Activated naive CD4-positive, alpha-beta T cell treated with anti-CD3 and anti-CD28 coated beads, Interleukin-2, amount 50 U/mL, for 72 hours (primary cell): ENCODE measurements at regions not wholly inside any gene's neighbourhood (a gene's known extent, or its start where the extent isn't known, plus 50 kb on each side); places are given as distances from the start of the nearest gene placed in this dataset.
A peak's percentile ranks its signal among the peaks of the same experiment; 100 is the strongest.

ENCODE experiments used
- ATAC-seq, 2 donors: fragments of 150-1000 bp; cut with Tn5 transposase; 2 replicates each; pipeline ENCODE4 v1.10.0; 2021; ENCODE audit warnings: mild to moderate bottlenecking in 2 of 2, moderate library complexity in 2 of 2
- DNase-seq, 2 donors: peaks; one replicate each; pipeline ENCODE4 v3.0.0; 2021 to 2022; ENCODE audit warnings: low spot score in 2 of 2
- H3K27ac Mint-ChIP-seq, 2 donors: one replicate each; pipeline ENCODE4 v1.8.0; 2022; ENCODE audit warnings: mild to moderate bottlenecking in 2 of 2, mixed read lengths in 2 of 2
- H3K36me3 Mint-ChIP-seq, 2 donors: one replicate each; pipeline ENCODE4 v1.8.0; 2022; ENCODE audit warnings: mixed read lengths in 2 of 2
- H3K9me3 Mint-ChIP-seq, 2 donors: one replicate each; pipeline ENCODE4 v1.8.0; 2022; ENCODE audit warnings: mixed read lengths in 2 of 2

- Mint-ChIP-seq H3K36me3 (no peaks in the 10 kb centered on the region), H3K9me3 (no peaks in the 10 kb centered on the region)
- ATAC-seq, result no peak
These were observed 322.4 kb downstream of the PTEN start for GRCh38 chr10:88185830-88186229.

GRCh38 chr10:88186335-88186734 lies 322.9 kb downstream of the PTEN start:
- no peak for DNase-seq
- Mint-ChIP-seq H3K9me3 (no peaks in the 10 kb centered on the region), H3K36me3 (no peaks in the 10 kb centered on the region), H3K27ac (no peak overlapping the region)
- no peak for ATAC-seq

More at GRCh38 chr10:88185830-88186229, 322.4 kb downstream of the PTEN start:
- H3K27ac Mint-ChIP-seq, result no peak overlapping the region
- no peak for DNase-seq

- ATAC-seq (no peak), DNase-seq (no peak)
- Mint-ChIP-seq H3K27ac (no peak overlapping the region), H3K36me3 (no peaks in the 10 kb centered on the region), H3K9me3 (no peaks in the 10 kb centered on the region)
These were observed 324.0 kb downstream of the PTEN start for GRCh38 chr10:88187472-88187871.

GRCh38 chr10:88190123-88190522 lies 326.7 kb downstream of the PTEN start:
- ATAC-seq, result no peak
- no peak overlapping the region for H3K27ac Mint-ChIP-seq
- peaks cover 0 to 5% of the 10 kb centered on the region in 2 donors for H3K9me3 Mint-ChIP-seq
- no peak for DNase-seq
- H3K36me3 Mint-ChIP-seq, result no peaks in the 10 kb centered on the region

GRCh38 chr10:88190540-88191235 lies 327.3 kb downstream of the PTEN start:
- no peak overlapping the region for H3K27ac Mint-ChIP-seq
- DNase-seq, result no peak
- no peak for ATAC-seq
- H3K36me3 Mint-ChIP-seq, result no peaks in the 10 kb centered on the region
- peaks cover 0 to 5% of the 10 kb centered on the region in 2 donors for H3K9me3 Mint-ChIP-seq

GRCh38 chr10:88193018-88193417 lies 329.6 kb downstream of the PTEN start:
- H3K36me3 Mint-ChIP-seq, result peaks cover 0 to 7% of the 10 kb centered on the region in 2 donors
- ATAC-seq (no peak), DNase-seq (no peak)
- H3K27ac Mint-ChIP-seq, result no peak overlapping the region
- H3K9me3 Mint-ChIP-seq, result peaks cover 0 to 16% of the 10 kb centered on the region in 2 donors

GRCh38 chr10:88194041-88194887 lies 330.8 kb downstream of the PTEN start:
- H3K27ac Mint-ChIP-seq, result no peak overlapping the region
- H3K36me3 Mint-ChIP-seq, result peaks cover 0 to 7% of the 10 kb centered on the region in 2 donors
- peak; percentile 89 to 92 for ATAC-seq
- peak in 1 of 2 donors; percentile 2 for DNase-seq
- peaks cover 0 to 16% of the 10 kb centered on the region in 2 donors for H3K9me3 Mint-ChIP-seq

- Mint-ChIP-seq H3K27ac (no peak overlapping the region), H3K36me3 (peaks cover 0 to 7% of the 10 kb centered on the region in 2 donors)
- DNase-seq, result no peak
These were observed 331.5 kb downstream of the PTEN start for GRCh38 chr10:88194961-88195367.

GRCh38 chr10:88195841-88196240 lies 332.4 kb downstream of the PTEN start:
- no peak overlapping the region for H3K27ac Mint-ChIP-seq
- H3K36me3 Mint-ChIP-seq, result peaks cover 0 to 7% of the 10 kb centered on the region in 2 donors
- peaks cover 0 to 16% of the 10 kb centered on the region in 2 donors for H3K9me3 Mint-ChIP-seq
- DNase-seq (no peak), ATAC-seq (no peak)

More at GRCh38 chr10:88194961-88195367, 331.5 kb downstream of the PTEN start:
- H3K9me3 Mint-ChIP-seq, result peaks cover 0 to 16% of the 10 kb centered on the region in 2 donors
- no peak for ATAC-seq

- peaks cover 0 to 16% of the 10 kb centered on the region in 2 donors for H3K9me3 Mint-ChIP-seq
- H3K27ac Mint-ChIP-seq, result no peak overlapping the region
- peaks cover 0 to 7% of the 10 kb centered on the region in 2 donors for H3K36me3 Mint-ChIP-seq
- DNase-seq (no peak), ATAC-seq (no peak)
These were observed 332.9 kb downstream of the PTEN start for GRCh38 chr10:88196291-88196690.

- ATAC-seq, result no peak
- Mint-ChIP-seq H3K9me3 (peaks cover 0 to 16% of the 10 kb centered on the region in 2 donors), H3K36me3 (peaks cover 0 to 7% of the 10 kb centered on the region in 2 donors), H3K27ac (no peak overlapping the region)
- no peak for DNase-seq
These were observed 334.6 kb downstream of the PTEN start for GRCh38 chr10:88198023-88198422.

GRCh38 chr10:88200312-88201032 lies 337.0 kb downstream of the PTEN start:
- H3K36me3 Mint-ChIP-seq, result peaks cover 0 to 7% of the 10 kb centered on the region in 2 donors
- no peak overlapping the region for H3K27ac Mint-ChIP-seq
- H3K9me3 Mint-ChIP-seq, result peaks cover 0 to 12% of the 10 kb centered on the region in 2 donors
- ATAC-seq (no peak), DNase-seq (no peak)

GRCh38 chr10:88205842-88206446 lies 342.5 kb downstream of the PTEN start:
- Mint-ChIP-seq H3K36me3 (no peaks in the 10 kb centered on the region), H3K27ac (no peak overlapping the region), H3K9me3 (no peaks in the 10 kb centered on the region)
- no peak for DNase-seq
- no peak for ATAC-seq

- ATAC-seq (no peak), DNase-seq (no peak)
- H3K27ac Mint-ChIP-seq, result no peak overlapping the region
- H3K36me3 Mint-ChIP-seq, result no peaks in the 10 kb centered on the region
- peaks cover 0 to under 1% of the 10 kb centered on the region in 2 donors for H3K9me3 Mint-ChIP-seq
These were observed 343.7 kb downstream of the PTEN start for GRCh38 chr10:88207121-88207546.

GRCh38 chr10:88209231-88209630 lies 345.8 kb downstream of the PTEN start:
- peaks cover 0 to 7% of the 10 kb centered on the region in 2 donors for H3K36me3 Mint-ChIP-seq
- ATAC-seq (no peak), DNase-seq (no peak)
- H3K9me3 Mint-ChIP-seq, result peaks cover 0 to 5% of the 10 kb centered on the region in 2 donors
- H3K27ac Mint-ChIP-seq, result no peak overlapping the region

GRCh38 chr10:88209837-88210561 lies 346.6 kb downstream of the PTEN start:
- no peak for ATAC-seq
- H3K27ac Mint-ChIP-seq, result no peak overlapping the region
- peaks cover 0 to 5% of the 10 kb centered on the region in 2 donors for H3K9me3 Mint-ChIP-seq
- peaks cover 0 to 7% of the 10 kb centered on the region in 2 donors for H3K36me3 Mint-ChIP-seq
- no peak for DNase-seq
